ENCODE measurements at regions not wholly inside any gene's neighbourhood (a gene's known extent, or its start where the extent isn't known, plus 50 kb on each side); places are given as distances from the start of the nearest gene placed in this dataset.
"Not testable (repeated sequence)": the region's sequence is repeated elsewhere in the genome, so short reads cannot be mapped to it uniquely, and the experiment has no call there.

DNA sequence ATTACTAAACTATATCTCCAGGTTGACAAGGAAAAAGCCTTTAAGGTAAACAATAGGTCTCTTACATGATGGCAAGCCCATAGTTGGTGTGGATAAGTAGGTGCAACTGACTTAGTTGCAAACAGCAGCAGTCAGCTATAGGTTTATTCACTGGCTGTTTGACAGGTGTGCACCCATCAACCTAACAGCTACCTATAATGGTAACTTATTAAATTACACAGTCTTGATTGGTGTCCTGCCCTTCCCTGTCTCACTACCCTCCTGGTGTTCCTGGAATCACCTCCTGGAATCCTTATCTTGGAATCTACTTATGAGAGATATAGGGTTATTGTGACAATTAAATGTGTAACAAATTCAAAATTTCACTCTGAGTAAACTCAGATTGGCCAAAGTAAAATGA is 467.8 kb upstream of the UBE2E2 start:
- Histone ChIP-seq H3K27me3 (no peaks in the 10 kb centered on the region), H3K9me3 (no peaks in the 10 kb centered on the region), H3K27ac (no peak overlapping the region), H3K36me3 (no peaks in the 10 kb centered on the region), H3K4me1 (no peaks in the 10 kb centered on the region), H3K4me3 (no peak overlapping the region)
- no peak for TF ChIP-seq POLR2A (IDR thresholded peaks at IDR 0.05)
- no peak for TF ChIP-seq CTCF (IDR thresholded peaks at IDR 0.05)
- no peak for TF ChIP-seq POLR2AphosphoS5 (IDR thresholded peaks at IDR 0.05)
- no peak for DNase-seq (ENCODE audit: low spot score in 2 of 2)
- intact Hi-C loops (cut with DNase I; ENCODE audit: low total_unique reads): no loop called here

GRCh38 chr3:22743386-22743785 is 459.7 kb upstream of the UBE2E2 start:
- H3K9me3 ChIP-seq; H3K36me3 ChIP-seq; H3K27me3 ChIP-seq; intact Hi-C loops (cut with DNase I; ENCODE audit: low total_unique reads); DNase-seq (ENCODE audit: low spot score in 2 of 2); H3K4me3 ChIP-seq; H3K4me1 ChIP-seq; H3K27ac ChIP-seq: not testable (repeated sequence)

DNA sequence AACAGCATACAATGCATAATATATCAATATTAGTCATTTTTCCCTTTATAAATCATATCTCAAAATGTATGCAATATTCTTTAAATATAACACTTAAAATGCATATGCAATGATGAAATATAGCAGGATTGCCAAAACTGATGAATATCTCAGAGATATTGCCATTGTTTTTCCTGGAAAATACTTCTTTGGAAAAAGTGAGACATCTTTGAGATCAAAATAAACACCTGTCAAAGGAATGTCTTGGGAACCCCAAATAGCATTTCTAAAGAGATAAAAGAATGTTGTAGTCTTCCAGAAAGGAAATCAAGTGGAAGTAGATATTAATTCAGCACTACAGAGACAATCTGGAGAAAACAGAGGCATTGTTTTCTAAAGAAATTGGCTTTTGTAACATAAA is 457.8 kb upstream of the UBE2E2 start:
- Histone ChIP-seq H3K9me3 (no peaks in the 10 kb centered on the region), H3K36me3 (no peaks in the 10 kb centered on the region), H3K4me3 (no peak overlapping the region), H3K27ac (no peak overlapping the region), H3K4me1 (no peaks in the 10 kb centered on the region), H3K27me3 (no peaks in the 10 kb centered on the region)
- TF ChIP-seq POLR2AphosphoS5 (IDR thresholded peaks at IDR 0.05) (no peak), POLR2A (IDR thresholded peaks at IDR 0.05) (no peak), CTCF (IDR thresholded peaks at IDR 0.05) (no peak)
- no peak for DNase-seq (ENCODE audit: low spot score in 2 of 2)
- intact Hi-C loops (cut with DNase I; ENCODE audit: low total_unique reads): no loop called here

DNA sequence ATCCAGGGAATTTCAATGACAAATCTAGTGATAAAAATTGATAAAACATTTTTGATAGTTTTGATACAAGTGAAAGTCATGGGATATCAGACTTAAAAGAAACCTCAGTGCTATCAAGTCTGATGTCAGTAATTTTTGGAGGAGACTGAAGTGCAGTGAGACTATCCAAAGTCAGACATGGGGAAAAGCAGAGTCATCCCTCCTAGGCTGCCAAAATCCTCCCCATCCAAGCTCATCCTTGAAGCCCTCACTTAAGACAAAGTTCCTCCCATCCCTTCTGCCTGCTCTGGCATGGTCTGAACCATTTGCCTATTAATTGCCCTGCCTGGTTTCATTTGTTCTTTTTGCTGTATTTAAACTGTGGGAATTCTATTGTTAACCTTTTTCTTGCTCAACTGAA is 456.9 kb upstream of the UBE2E2 start:
- no peak for DNase-seq (ENCODE audit: low spot score in 2 of 2)
- Histone ChIP-seq H3K9me3 (no peaks in the 10 kb centered on the region), H3K4me3 (no peak overlapping the region), H3K27ac (no peak overlapping the region), H3K27me3 (no peaks in the 10 kb centered on the region), H3K36me3 (no peaks in the 10 kb centered on the region), H3K4me1 (no peaks in the 10 kb centered on the region)
- intact Hi-C loops (cut with DNase I; ENCODE audit: low total_unique reads): no loop called here
- TF ChIP-seq POLR2AphosphoS5 (IDR thresholded peaks at IDR 0.05) (no peak), CTCF (IDR thresholded peaks at IDR 0.05) (no peak), POLR2A (IDR thresholded peaks at IDR 0.05) (no peak)

GRCh38 chr3:22748453-22749045 is 454.6 kb upstream of the UBE2E2 start:
- no peak for DNase-seq (ENCODE audit: low spot score in 2 of 2)
- Histone ChIP-seq H3K9me3 (no peaks in the 10 kb centered on the region), H3K4me1 (no peaks in the 10 kb centered on the region), H3K36me3 (no peaks in the 10 kb centered on the region), H3K4me3 (no peak overlapping the region), H3K27me3 (no peaks in the 10 kb centered on the region), H3K27ac (no peak overlapping the region)
- TF ChIP-seq POLR2A (IDR thresholded peaks at IDR 0.05) (no peak), CTCF (IDR thresholded peaks at IDR 0.05) (no peak), POLR2AphosphoS5 (IDR thresholded peaks at IDR 0.05) (no peak)
- intact Hi-C loops (cut with DNase I; ENCODE audit: low total_unique reads): no loop called here
